K562 (cell line): ENCODE measurements at regions not wholly inside any gene's neighbourhood (a gene's known extent, or its start where the extent isn't known, plus 50 kb on each side); places are given as distances from the start of the nearest gene placed in this dataset.

Experiments
- ATAC-seq: fragments of 200-7000 bp; cut with Tn5 transposase; 3 replicates; pipeline ENCODE4 v1.9.1; 2020; ENCODE audit warnings: moderate library complexity
- BruUV-seq: library from RNA; stranded (reverse); fragments of 400-500 nt; replicated peaks from 2 replicates; lab custom pipeline; 2021; lab: Mats Ljungman, UMichigan
- CTCF ChIA-PET: fragments of 300-600 bp; formaldehyde crosslinking; extraction: SDS; loops from one replicate; lab custom pipeline; 2021; ENCODE audit warnings: low intra/inter-chr PET ratio; lab: Yijun Ruan, JAX
- POLR2A ChIA-PET: fragments of 300-600, 350-650 bp; sonication (Branson Sonifier 250); formaldehyde crosslinking; extraction: SDS; loops from one replicate; lab custom pipeline; 2021; ENCODE audit warnings: antibody characterized with exemption, inconsistent platforms; lab: Yijun Ruan, JAX
- DNase-seq, 4 experiments: peaks; one replicate each; pipeline versions ENCODE4 v3.0.0 to v3.0.0-alpha.2; 2011 to 2018; ENCODE audit warnings: low spot score in 3 of 4, mixed read lengths in 3 of 4; ENCODE audit errors: extremely low read depth in 1 of 4
- FAIRE-seq: peaks from 2 replicates; lab custom pipeline; 2011; peaks lifted over from hg19 to GRCh38; lab: Jason Lieb, UNC
- H2AFZ ChIP-seq: 2 replicates; pipeline ENCODE4 v1.6.0; 2011; ENCODE audit warnings: low read depth, low read length, control low read depth, inconsistent platforms
- H3K27ac ChIP-seq: fragments of 200-600 bp; 3 replicates; pipeline ENCODE4 v1.8.0; 2011; ENCODE audit warnings: low read depth, mild to moderate bottlenecking, control low read depth, inconsistent platforms, low read length, moderate library complexity, mixed read lengths; ENCODE audit errors: extremely low read depth
- H3K27me3 ChIP-seq, 2 experiments: fragments of 300-600 bp in 1 of 2; 2 replicates in 1 of 2; 3 replicates in 1 of 2; pipeline versions ENCODE4 v1.6.0 to v1.8.0; 2011; ENCODE audit warnings: inconsistent platforms in 2 of 2, low read length in 2 of 2, mild to moderate bottlenecking in 1 of 2, mixed read lengths in 1 of 2, moderate library complexity in 1 of 2; ENCODE audit not compliant: control insufficient read depth in 2 of 2, insufficient read depth in 2 of 2
- H3K36me3 ChIP-seq: fragments of 300-600 bp; 3 replicates; pipeline ENCODE4 v1.8.0; 2011; ENCODE audit warnings: mild to moderate bottlenecking, low read length, inconsistent platforms; ENCODE audit not compliant: control insufficient read depth, insufficient read depth
- H3K4me1 ChIP-seq, 2 experiments: fragments of 200-600 bp in 1 of 2; replicated peaks in 1 of 2; 2 replicates in 1 of 2; 3 replicates in 1 of 2; pipeline versions ENCODE4 v1.5.1 to v1.8.0; 2011; ENCODE audit warnings: inconsistent platforms in 2 of 2, low read length in 2 of 2, mild to moderate bottlenecking in 1 of 2, mixed read lengths in 1 of 2, moderate library complexity in 1 of 2; ENCODE audit not compliant: control insufficient read depth in 2 of 2, insufficient read depth in 2 of 2
- H3K4me2 ChIP-seq: 2 replicates; pipeline ENCODE4 v1.6.1; 2011; ENCODE audit warnings: low read length, control low read depth, inconsistent platforms, mixed read lengths; ENCODE audit not compliant: insufficient read depth
- H3K4me3 ChIP-seq: fragments of 200-600 bp; sonication (generic), shearing (Covaris generic); 2 replicates; pipeline ENCODE4 v1.5.1; 2016; ENCODE audit warnings: control low read depth, inconsistent platforms
- H3K79me2 ChIP-seq: fragments of 200-600 bp; 3 replicates; pipeline ENCODE4 v1.8.0; 2011; ENCODE audit warnings: low read length, inconsistent platforms; ENCODE audit not compliant: control insufficient read depth, insufficient read depth
- H3K9ac ChIP-seq, 2 experiments: 2 replicates each; pipeline versions ENCODE4 v1.6.0 to v1.6.1; 2011; ENCODE audit warnings: low read depth in 2 of 2, low read length in 2 of 2, control low read depth in 1 of 2, inconsistent platforms in 1 of 2, mild to moderate bottlenecking in 1 of 2, mixed read lengths in 1 of 2; ENCODE audit not compliant: insufficient read depth in 1 of 2
- H3K9me1 ChIP-seq: one replicate; pipeline ENCODE4 v1.6.0; 2011; ENCODE audit warnings: inconsistent platforms, mild to moderate bottlenecking, low read length, moderate library complexity; ENCODE audit not compliant: control insufficient read depth, insufficient read depth
- H3K9me3 ChIP-seq: replicated peaks from 2 replicates; pipeline ENCODE4 v1.5.1; 2011; ENCODE audit warnings: low read depth, low read length, inconsistent platforms; ENCODE audit not compliant: control insufficient read depth, insufficient read depth
- H4K20me1 ChIP-seq: replicated peaks from 2 replicates; pipeline ENCODE4 v1.6.1; 2011; ENCODE audit warnings: low read length, inconsistent platforms, mixed read lengths; ENCODE audit not compliant: control insufficient read depth, insufficient read depth
- ZNF699 ChIP-seq: fragments of 250-450 bp; sonication (Bioruptor Pico); IDR thresholded peaks from 2 replicates; pipeline ENCODE4 v1.8.0; 2021; ENCODE audit warnings: mild to moderate bottlenecking, moderate library complexity; ENCODE audit not compliant: insufficient replicate concordance
- WGBS: fragments of 100-300 bp; shearing (Covaris generic); methylation state at CpG from one replicate; pipeline ENCODE4 v1.1.6; 2016; ENCODE audit warnings: low coverage, mixed read lengths; ENCODE audit not compliant: insufficient coverage; ENCODE audit errors: missing lambda C conversion rate; 5-methylcytosine and 5-hydroxymethylcytosine counted together
- in situ Hi-C: fragments of 300-500 bp; cut with MboI; formaldehyde crosslinking; loops from 4 replicates; pipeline ENCODE4 v1.15.0; 2018; ENCODE audit warnings: inconsistent platforms, mixed read lengths
- intact Hi-C: fragments of 100-400 bp; cut with micrococcal nuclease; formaldehyde crosslinking; loops from 2 replicates; pipeline ENCODE4 v1.14.2; 2022
- TF ChIP-seq, protein P1 (sequence below), 2 experiments: fragments of 450-650 bp; formaldehyde crosslinking in 1 of 2; IDR thresholded peaks; 2 replicates each; pipeline versions ENCODE4 v1.4.0 to v1.6.1; 2014 to 2020; ENCODE audit warnings: mild to moderate bottlenecking in 2 of 2, borderline replicate concordance in 1 of 2, low read depth in 1 of 2

DNA sequence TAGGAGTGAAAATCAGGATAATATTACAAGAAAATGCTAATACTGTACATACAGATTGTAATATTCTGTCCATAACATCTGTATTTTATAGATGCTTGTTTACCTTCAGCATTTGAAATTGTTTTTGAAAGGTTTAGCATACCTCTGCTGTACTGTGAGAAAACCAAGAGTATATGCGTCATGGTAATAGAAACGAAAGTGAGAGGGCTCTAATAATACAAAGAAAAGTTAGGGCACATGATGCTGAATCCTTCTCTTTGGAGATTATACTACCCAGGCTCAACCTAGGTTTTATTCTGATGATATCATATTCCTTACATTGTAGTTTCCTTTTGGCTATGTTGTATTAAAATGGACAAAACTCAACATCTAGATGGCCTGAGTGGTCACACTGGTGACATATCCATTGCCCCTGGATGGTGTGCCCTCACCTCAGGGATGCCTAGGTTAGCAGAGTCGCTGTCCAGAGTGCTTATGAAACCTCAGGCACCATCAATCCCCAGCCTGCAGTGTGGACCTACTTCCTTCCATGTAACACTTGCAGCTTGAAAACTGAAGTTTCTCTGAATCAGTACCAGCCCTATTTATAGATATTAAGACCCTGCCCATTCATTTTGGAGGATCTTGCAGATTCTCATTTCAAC lies 253.7 kb downstream of the KCTD12 start:
- DNase-seq (no peak), ATAC-seq (no peak), FAIRE-seq (no peak)
- no peak overlapping the region for H3K4me3 ChIP-seq
- no peak overlapping the region for H2AFZ ChIP-seq
- no peaks in the 10 kb centered on the region for H3K9me3 ChIP-seq
- H3K4me2 ChIP-seq = no peak overlapping the region
- no peak overlapping the region for H3K9ac ChIP-seq
- in situ Hi-C loops (no loop called here), intact Hi-C loops (no loop called here)
- no peaks in the 10 kb centered on the region for H3K4me1 ChIP-seq
- no peaks in the 10 kb centered on the region for H3K36me3 ChIP-seq
- H3K27ac ChIP-seq = no peak overlapping the region
- no peaks in the 10 kb centered on the region for H4K20me1 ChIP-seq
- H3K27me3 ChIP-seq = no peaks in the 10 kb centered on the region
- no peaks in the 10 kb centered on the region for H3K9me1 ChIP-seq
- ChIA-PET POLR2A (no interaction called here), CTCF (no interaction called here)
- WGBS = 0% methylated on average over 2 of the region's 3 CpGs
- H3K79me2 ChIP-seq = no peaks in the 10 kb centered on the region
- no peak for TF ChIP-seq ZNF699
- TF ChIP-seq, protein P1, sequence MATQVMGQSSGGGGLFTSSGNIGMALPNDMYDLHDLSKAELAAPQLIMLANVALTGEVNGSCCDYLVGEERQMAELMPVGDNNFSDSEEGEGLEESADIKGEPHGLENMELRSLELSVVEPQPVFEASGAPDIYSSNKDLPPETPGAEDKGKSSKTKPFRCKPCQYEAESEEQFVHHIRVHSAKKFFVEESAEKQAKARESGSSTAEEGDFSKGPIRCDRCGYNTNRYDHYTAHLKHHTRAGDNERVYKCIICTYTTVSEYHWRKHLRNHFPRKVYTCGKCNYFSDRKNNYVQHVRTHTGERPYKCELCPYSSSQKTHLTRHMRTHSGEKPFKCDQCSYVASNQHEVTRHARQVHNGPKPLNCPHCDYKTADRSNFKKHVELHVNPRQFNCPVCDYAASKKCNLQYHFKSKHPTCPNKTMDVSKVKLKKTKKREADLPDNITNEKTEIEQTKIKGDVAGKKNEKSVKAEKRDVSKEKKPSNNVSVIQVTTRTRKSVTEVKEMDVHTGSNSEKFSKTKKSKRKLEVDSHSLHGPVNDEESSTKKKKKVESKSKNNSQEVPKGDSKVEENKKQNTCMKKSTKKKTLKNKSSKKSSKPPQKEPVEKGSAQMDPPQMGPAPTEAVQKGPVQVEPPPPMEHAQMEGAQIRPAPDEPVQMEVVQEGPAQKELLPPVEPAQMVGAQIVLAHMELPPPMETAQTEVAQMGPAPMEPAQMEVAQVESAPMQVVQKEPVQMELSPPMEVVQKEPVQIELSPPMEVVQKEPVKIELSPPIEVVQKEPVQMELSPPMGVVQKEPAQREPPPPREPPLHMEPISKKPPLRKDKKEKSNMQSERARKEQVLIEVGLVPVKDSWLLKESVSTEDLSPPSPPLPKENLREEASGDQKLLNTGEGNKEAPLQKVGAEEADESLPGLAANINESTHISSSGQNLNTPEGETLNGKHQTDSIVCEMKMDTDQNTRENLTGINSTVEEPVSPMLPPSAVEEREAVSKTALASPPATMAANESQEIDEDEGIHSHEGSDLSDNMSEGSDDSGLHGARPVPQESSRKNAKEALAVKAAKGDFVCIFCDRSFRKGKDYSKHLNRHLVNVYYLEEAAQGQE (IDR thresholded peaks at IDR 0.05; ENCODE audit: borderline replicate concordance) = 0 out of 2 replicates have a peak, but pooled peaks have one; percentile 18
- TF ChIP-seq, protein P1 (CRISPR knock-in tag; IDR thresholded peaks at IDR 0.05; ENCODE audit: low read depth) = no peak
- no TSS peak for BruUV-seq
